Activated CD8-positive, alpha-beta memory T cell treated with anti-CD3 and anti-CD28 coated beads, Interleukin-2, amount 10 ng/mL, durations not matched to agents 7 days and 5 days (primary cell): ENCODE measurements at regions not wholly inside any gene's neighbourhood (a gene's known extent, or its start where the extent isn't known, plus 50 kb on each side); places are given as distances from the start of the nearest gene placed in this dataset.
A peak's percentile ranks its signal among the peaks of the same experiment; 100 is the strongest.
"Not testable (repeated sequence)": the region's sequence is repeated elsewhere in the genome, so short reads cannot be mapped to it uniquely, and the experiment has no call there.

Source experiments
- ATAC-seq: fragments of 150-1000 bp; cut with Tn5 transposase; one replicate; pipeline ENCODE4 v1.10.0; 2021; ENCODE audit warnings: moderate library complexity
- CTCF ChIA-PET: fragments of 350-600 bp; sonication (Branson Sonifier 250); formaldehyde crosslinking; loops from one replicate; lab custom pipeline; 2021; ENCODE audit warnings: antibody characterized with exemption; lab: Charles Lee
- DNase-seq: peaks from one replicate; pipeline ENCODE4 v3.0.0-alpha.2; 2020
- H3K27ac Mint-ChIP-seq: one replicate; pipeline ENCODE4 v1.8.0; 2021; ENCODE audit warnings: mild to moderate bottlenecking, mixed read lengths
- H3K27me3 Mint-ChIP-seq: one replicate; pipeline ENCODE4 v1.8.0; 2021; ENCODE audit warnings: mixed read lengths
- H3K36me3 Mint-ChIP-seq: one replicate; pipeline ENCODE4 v1.8.0; 2021; ENCODE audit warnings: mild to moderate bottlenecking, mixed read lengths
- H3K4me1 Mint-ChIP-seq: one replicate; pipeline ENCODE4 v1.8.0; 2021; ENCODE audit warnings: mixed read lengths
- H3K4me3 Mint-ChIP-seq: one replicate; pipeline ENCODE4 v1.8.0; 2021; ENCODE audit warnings: mild to moderate bottlenecking, moderate library complexity, mixed read lengths
- H3K9me3 Mint-ChIP-seq: one replicate; pipeline ENCODE4 v1.8.0; 2022; ENCODE audit warnings: low read depth, mixed read lengths

DNA sequence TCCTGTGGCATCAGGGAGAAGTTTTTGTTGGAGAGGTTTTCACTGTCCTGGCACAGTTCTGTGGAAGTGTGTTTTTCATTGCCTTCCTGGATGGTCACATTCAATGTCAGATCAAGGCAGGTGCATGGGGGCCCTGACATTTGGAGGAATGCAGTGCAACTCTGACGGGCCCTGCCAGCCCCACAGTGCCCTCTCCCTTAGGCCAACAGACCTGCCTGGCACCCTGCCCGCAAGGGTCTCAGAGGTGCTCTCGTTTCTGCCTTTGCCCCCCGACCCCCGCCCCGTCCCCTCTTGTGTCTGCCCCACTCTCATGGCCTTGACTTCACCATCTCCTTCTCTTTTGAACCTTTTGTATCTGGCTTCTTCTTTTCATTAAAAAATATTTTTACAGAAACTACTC, 257.2 kb upstream of the HDAC4 start:
- ATAC-seq (no peak), DNase-seq (no peak)
- peaks cover 32% of the 10 kb centered on the region for H3K27me3 Mint-ChIP-seq
- H3K9me3 Mint-ChIP-seq, result no peaks in the 10 kb centered on the region
- CTCF ChIA-PET, result no interaction called here
- H3K36me3 Mint-ChIP-seq, result no peaks in the 10 kb centered on the region
- H3K4me3 Mint-ChIP-seq, result no peak overlapping the region
- H3K27ac Mint-ChIP-seq, result no peak overlapping the region
- no peaks in the 10 kb centered on the region for H3K4me1 Mint-ChIP-seq

DNA sequence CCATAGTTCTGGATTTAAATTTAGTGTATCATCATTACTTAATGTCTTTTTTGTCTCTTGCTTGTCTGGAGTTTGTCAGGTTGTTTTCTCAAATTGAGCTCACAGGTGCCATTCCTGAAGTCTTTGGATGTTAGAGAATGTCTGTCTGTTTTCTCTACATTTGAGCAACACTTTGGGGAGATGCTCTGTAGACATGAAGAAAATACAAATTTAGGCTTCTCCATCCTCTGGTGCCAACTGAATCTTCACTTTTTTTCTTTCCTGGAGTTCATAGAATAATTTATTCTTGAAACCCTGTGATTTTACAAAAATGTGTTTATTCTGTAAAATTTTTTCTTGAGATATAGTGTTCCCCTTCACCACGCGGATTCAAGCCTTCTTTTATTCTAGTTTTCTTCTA, 256.4 kb upstream of the HDAC4 start:
- H3K27me3 Mint-ChIP-seq, result peaks cover 32% of the 10 kb centered on the region
- no peaks in the 10 kb centered on the region for H3K36me3 Mint-ChIP-seq
- H3K9me3 Mint-ChIP-seq, result no peaks in the 10 kb centered on the region
- no peak for DNase-seq
- H3K27ac Mint-ChIP-seq, result no peak overlapping the region
- CTCF ChIA-PET, result no interaction called here
- H3K4me1 Mint-ChIP-seq, result no peaks in the 10 kb centered on the region
- H3K4me3 Mint-ChIP-seq, result no peak overlapping the region
- no peak for ATAC-seq

DNA sequence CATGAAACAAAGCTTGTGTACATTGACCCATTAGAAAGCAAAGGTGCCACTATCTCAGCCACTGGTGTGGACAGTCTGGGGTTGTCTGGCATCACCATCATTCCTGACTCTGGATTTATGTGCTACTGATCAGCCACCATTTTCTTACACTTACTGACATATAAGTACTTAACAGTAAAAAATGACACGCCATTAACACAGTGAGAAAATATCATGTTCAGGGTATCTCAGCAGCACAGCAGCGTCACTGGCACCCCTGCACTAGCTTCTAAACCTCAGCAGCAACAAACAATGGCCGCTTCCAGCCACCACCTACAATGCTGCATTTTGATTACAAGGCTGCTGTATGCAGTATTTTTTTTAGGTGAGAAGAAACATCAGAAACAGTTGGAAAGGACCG, 253.4 kb upstream of the HDAC4 start:
- Mint-ChIP-seq H3K36me3 (no peaks in the 10 kb centered on the region), H3K9me3 (no peaks in the 10 kb centered on the region), H3K4me1 (no peaks in the 10 kb centered on the region), H3K27ac (no peak overlapping the region), H3K27me3 (peaks cover 29% of the 10 kb centered on the region), H3K4me3 (no peak overlapping the region)
- no peak for DNase-seq
- CTCF ChIA-PET, result no interaction called here
- no peak for ATAC-seq

DNA sequence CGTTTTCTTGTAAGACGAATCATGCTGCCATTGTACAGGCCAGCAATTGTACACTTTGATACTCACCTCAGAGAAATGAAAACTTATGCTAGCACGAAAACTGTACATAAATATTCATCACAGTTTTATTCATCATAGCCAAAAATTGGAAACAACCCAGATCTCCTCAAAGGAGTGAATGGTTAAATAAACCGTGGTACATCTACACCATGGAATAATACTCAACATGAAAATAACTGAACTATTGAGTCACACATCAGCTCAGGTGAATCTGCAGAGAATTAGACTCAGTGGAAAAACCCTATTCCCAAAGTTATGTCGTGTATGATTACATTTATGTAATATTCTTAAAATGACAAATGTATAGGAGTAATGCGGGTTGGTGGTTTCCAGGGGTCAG, 251.0 kb upstream of the HDAC4 start:
- H3K27me3 Mint-ChIP-seq, result peaks cover 20% of the 10 kb centered on the region
- H3K4me3 Mint-ChIP-seq, result no peak overlapping the region
- DNase-seq (no peak), ATAC-seq (no peak)
- H3K4me1 Mint-ChIP-seq, result no peaks in the 10 kb centered on the region
- CTCF ChIA-PET, result interaction anchor here (0.6 kb wide), 1 partner anchor 466 kb away, joined by 3 read pairs; no protein-coding TSS in a partner anchor
- no peak overlapping the region for H3K27ac Mint-ChIP-seq
- no peaks in the 10 kb centered on the region for H3K9me3 Mint-ChIP-seq
- no peaks in the 10 kb centered on the region for H3K36me3 Mint-ChIP-seq

DNA sequence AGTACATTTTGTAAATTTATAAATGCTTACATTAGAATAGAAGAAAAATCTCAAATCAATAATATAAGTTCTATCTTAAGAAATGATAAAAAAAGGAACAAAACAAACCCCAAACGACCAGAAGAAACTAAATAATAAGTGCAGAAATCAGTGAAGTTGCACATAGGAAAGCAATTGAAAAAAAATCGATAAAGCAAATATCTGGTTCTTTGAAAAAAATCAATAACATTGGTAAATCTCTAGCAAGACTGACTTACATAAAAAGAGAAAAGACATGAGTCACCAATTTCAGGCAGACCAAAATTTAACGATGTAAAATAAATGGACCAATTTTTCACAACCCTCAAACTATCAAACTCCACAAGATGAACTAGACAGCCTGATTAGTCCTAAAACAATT, 249.9 kb upstream of the HDAC4 start:
- no peaks in the 10 kb centered on the region for H3K4me1 Mint-ChIP-seq
- H3K27ac Mint-ChIP-seq, result no peak overlapping the region
- peaks cover 16% of the 10 kb centered on the region for H3K27me3 Mint-ChIP-seq
- no peak overlapping the region for H3K4me3 Mint-ChIP-seq
- CTCF ChIA-PET, result no interaction called here
- no peaks in the 10 kb centered on the region for H3K36me3 Mint-ChIP-seq
- no peak for ATAC-seq
- no peak for DNase-seq
- H3K9me3 Mint-ChIP-seq, result no peaks in the 10 kb centered on the region

DNA sequence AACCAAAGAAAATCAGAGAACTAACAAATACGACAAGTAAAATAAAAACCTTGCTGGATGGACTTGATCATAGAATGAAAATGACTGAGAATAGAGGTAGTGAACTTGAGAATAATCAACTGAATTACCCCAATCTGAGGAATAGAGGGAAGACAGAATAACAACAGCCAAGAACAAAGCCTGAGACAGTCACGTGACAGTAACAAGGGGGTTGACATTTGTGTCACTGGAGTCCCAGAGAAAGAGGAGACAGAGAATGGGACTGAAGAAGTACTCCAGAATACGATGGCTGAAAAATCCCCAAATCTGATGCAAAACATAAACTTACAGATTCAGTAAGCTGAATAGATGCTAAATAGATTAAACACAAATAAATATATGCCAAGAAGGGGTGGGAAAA, 248.5 kb upstream of the HDAC4 start:
- H3K36me3 Mint-ChIP-seq, result peaks cover 1% of the 10 kb centered on the region
- H3K9me3 Mint-ChIP-seq, result no peaks in the 10 kb centered on the region
- DNase-seq, result no peak
- no peaks in the 10 kb centered on the region for H3K4me1 Mint-ChIP-seq
- no peak for ATAC-seq
- no peak overlapping the region for H3K4me3 Mint-ChIP-seq
- peaks cover 16% of the 10 kb centered on the region for H3K27me3 Mint-ChIP-seq
- H3K27ac Mint-ChIP-seq, result no peak overlapping the region
- CTCF ChIA-PET, result no interaction called here

DNA sequence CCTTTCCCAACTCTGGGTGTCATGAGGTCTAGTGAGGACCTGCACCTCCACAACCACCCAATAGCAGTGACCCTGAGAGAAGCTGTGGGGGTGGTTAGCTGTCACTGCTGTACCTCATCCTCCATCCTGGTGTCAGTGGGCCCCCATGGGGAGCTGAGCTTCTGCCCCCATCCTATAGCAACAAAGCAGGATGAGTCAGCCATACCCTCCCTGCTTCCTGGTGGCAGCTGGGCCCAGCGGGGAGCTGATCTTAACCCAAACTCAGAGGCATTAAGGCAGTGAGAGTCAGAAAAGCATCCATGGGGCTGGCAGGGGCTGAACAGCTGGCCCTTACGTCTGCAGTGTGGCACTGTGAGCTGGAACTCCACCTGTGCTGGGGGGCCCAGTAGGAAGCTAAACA, 247.8 kb upstream of the HDAC4 start:
- peaks cover 1% of the 10 kb centered on the region for H3K36me3 Mint-ChIP-seq
- CTCF ChIA-PET, result no interaction called here

DNA sequence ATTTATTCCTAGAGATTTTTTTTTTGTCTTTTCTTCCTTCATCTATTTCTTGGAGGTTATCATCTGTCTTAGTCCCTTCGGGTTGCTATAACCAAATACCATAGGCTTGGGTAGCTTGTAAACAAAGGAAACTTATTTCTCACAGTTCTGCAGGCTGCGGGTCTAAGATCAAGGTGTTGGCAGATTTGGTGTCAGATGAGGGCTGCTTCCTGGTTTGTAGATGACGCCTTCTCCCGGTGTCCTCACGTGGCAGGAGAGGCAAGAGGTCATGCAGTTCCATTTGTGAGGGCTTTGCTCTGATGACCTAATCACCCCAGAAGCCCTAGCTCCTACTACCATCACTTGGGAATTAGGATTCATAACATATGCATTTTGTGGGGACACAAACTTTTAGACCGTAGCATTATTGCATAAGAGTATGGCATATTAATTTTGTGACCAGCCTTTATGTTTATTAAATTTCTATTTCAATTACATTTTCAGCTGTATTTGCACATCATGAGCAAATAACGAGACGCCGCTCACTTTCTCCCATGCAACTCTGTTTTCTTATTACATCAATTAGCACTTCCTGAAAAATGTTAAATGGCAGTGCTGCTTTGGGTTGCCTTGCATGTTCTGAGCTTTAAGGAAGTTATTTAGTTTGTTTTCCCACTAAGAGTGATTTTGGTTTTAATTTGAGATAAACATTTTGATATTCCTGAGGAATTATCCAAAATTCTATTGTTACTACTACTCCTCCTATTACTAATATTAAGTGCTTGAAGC, 246.4 kb upstream of the HDAC4 start:
- Mint-ChIP-seq H3K27me3 (peaks cover 15% of the 10 kb centered on the region), H3K9me3 (no peaks in the 10 kb centered on the region), H3K27ac (no peak overlapping the region), H3K36me3 (peaks cover 1% of the 10 kb centered on the region), H3K4me3 (no peak overlapping the region), H3K4me1 (no peaks in the 10 kb centered on the region)
- DNase-seq (peak; percentile 25), ATAC-seq (no peak)
- CTCF ChIA-PET, result no interaction called here

More for the DNA sequence above, 247.8 kb upstream of the HDAC4 start:
- Mint-ChIP-seq H3K4me3 (no peak overlapping the region), H3K4me1 (no peaks in the 10 kb centered on the region), H3K27me3 (peaks cover 15% of the 10 kb centered on the region), H3K9me3 (no peaks in the 10 kb centered on the region), H3K27ac (no peak overlapping the region)
- DNase-seq (peak; percentile 31), ATAC-seq (no peak)

DNA sequence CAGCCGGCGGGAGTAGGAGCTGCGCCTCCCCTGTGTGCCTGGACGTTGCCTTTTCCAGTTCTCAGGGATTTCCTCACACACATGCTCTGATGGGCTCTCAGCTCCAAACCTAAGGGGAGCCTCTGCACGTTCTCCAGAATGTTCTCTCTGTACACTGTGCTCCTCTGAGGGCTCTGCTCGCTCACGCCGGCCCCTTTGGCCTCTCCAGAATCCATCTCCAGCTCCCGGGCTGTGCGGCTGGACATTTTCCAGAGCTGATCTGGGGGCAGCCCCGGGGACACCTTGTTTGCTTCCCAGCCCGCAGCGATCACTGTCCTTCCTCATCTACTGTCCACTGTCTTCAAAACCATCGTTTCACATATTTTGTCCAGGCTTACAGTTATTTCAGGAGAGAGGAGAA, 245.4 kb upstream of the HDAC4 start:
- H3K36me3 Mint-ChIP-seq, result peaks cover 1% of the 10 kb centered on the region
- ATAC-seq, result no peak
- H3K4me3 Mint-ChIP-seq, result no peak overlapping the region
- H3K9me3 Mint-ChIP-seq, result no peaks in the 10 kb centered on the region
- H3K4me1 Mint-ChIP-seq, result no peaks in the 10 kb centered on the region
- H3K27ac Mint-ChIP-seq, result no peak overlapping the region
- peak; percentile 31 for DNase-seq
- CTCF ChIA-PET, result no interaction called here
- H3K27me3 Mint-ChIP-seq, result peaks cover 12% of the 10 kb centered on the region

DNA sequence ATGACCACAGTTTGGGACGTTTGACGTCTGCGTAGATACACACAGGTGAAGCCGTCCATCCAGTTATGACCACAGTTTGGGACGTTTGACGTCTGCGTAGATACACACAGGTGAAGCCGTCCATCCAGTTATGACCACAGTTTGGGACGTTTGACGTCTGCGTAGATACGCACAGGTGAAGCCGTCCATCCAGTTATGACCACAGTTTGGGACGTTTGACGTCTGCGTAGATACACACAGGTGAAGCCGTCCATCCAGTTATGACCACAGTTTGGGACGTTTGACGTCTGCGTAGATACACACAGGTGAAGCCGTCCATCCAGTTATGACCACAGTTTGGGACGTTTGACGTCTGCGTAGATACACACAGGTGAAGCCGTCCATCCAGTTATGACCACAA, 243.8 kb upstream of the HDAC4 start:
- DNase-seq, ATAC-seq, H3K9me3 Mint-ChIP-seq, H3K27me3 Mint-ChIP-seq, H3K4me3 Mint-ChIP-seq, H3K4me1 Mint-ChIP-seq, H3K27ac Mint-ChIP-seq, CTCF ChIA-PET, H3K36me3 Mint-ChIP-seq: not testable (repeated sequence)

DNA sequence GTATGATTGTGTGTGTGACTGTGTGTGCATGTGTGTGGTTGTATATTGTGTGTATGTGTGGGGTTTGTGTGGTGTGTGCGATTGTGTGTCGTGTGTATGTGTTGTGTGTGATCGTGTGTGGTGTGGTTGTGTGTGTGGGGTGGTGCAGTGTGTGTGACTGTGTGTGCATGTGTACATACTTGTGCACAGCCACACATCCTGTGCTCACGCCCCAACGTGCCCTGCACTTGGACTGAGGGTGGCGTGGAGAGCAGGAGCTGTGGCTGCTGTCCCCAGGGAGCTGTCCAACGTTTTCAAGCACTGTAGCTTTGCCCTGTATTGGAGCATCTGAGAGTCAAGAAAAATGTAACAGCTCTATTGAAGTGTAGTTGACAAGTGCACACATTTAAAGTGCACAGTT, 243.2 kb upstream of the HDAC4 start:
- ATAC-seq (peak; percentile 83), DNase-seq (peak; percentile 58)
- CTCF ChIA-PET, result no interaction called here
- H3K9me3 Mint-ChIP-seq, result no peaks in the 10 kb centered on the region
- H3K36me3 Mint-ChIP-seq, result peaks cover 1% of the 10 kb centered on the region
- no peaks in the 10 kb centered on the region for H3K4me1 Mint-ChIP-seq
- no peak overlapping the region for H3K4me3 Mint-ChIP-seq
- H3K27ac Mint-ChIP-seq, result no peak overlapping the region
- no peaks in the 10 kb centered on the region for H3K27me3 Mint-ChIP-seq

DNA sequence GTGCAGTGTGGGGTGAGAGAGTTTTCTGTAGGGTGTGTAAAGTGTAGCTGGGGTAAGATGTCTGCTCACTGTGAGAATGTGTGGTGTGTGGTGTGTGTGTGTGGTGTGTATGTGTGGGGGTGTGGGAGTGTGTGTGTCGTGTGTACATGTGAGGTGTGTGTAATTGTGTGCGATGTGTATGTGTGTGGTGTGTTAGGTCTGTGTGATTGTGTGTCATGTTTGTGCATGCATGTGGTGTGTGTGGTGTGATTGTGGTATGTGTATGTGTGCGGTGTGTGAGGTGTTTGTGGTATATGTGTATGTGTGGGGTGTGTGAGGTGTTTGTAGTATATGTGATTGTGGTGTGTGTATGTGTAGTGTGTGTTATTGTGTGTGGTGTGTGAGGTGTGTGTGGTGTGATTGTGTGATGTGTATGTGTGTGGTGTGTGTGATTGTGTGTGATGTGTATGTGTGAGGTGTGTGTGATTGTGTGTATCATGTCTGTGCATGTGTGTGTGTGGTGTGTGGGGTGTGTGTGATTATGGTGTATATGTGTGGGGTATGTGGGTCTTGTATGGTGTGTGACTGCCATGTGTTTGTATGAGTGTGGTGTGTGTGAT, 241.7 kb upstream of the HDAC4 start:
- Mint-ChIP-seq H3K9me3 (no peaks in the 10 kb centered on the region), H3K4me1 (no peaks in the 10 kb centered on the region), H3K36me3 (peaks cover 1% of the 10 kb centered on the region), H3K27ac (no peak overlapping the region), H3K4me3 (no peak overlapping the region), H3K27me3 (no peaks in the 10 kb centered on the region)
- DNase-seq (peak; percentile 3), ATAC-seq (no peak)
- CTCF ChIA-PET, result no interaction called here

DNA sequence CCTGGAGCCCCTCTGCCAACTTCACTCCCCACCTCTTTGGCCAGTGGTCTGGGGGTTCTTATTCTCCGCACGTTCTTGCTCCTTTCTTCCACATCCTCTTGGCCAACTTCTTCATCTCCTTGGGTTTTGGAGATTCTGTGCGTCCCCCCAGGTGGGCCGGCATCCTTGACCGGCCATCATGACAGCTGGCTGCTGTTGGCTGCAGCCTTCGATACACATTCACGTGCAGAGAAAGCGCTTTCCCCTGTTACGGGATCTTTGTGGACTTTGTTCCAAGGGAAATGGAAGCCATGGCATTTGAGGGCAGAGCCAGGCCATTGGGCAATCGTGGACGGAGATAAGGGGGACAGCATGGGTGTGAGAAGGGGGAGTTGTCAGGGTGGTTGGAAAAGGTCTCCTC, 241.1 kb upstream of the HDAC4 start:
- CTCF ChIA-PET, H3K4me3 Mint-ChIP-seq, H3K36me3 Mint-ChIP-seq, H3K27me3 Mint-ChIP-seq, H3K9me3 Mint-ChIP-seq, H3K4me1 Mint-ChIP-seq, ATAC-seq, H3K27ac Mint-ChIP-seq: not testable (repeated sequence)
- peak; percentile 22 for DNase-seq
